ENCODE measurements at regions not wholly inside any gene's neighbourhood (a gene's known extent, or its start where the extent isn't known, plus 50 kb on each side); places are given as distances from the start of the nearest gene placed in this dataset.

GRCh38 chr17:15892731-15893657 is 51.9 kb upstream of the ADORA2B start:
- Histone ChIP-seq H3K9ac (ENCODE audit: low read length) (no peak overlapping the region), H2AFZ (ENCODE audit: low read depth, low read length) (no peak overlapping the region), H3K9me3 (ENCODE audit: insufficient read depth, low read length) (no peaks in the 10 kb centered on the region), H3K27me3 (ENCODE audit: low read depth, low read length) (peaks cover 11% of the 10 kb centered on the region), H4K20me1 (ENCODE audit: insufficient read depth, low read length) (no peaks in the 10 kb centered on the region), H3K4me1 (ENCODE audit: low read length) (peaks cover 9% of the 10 kb centered on the region), H3K79me2 (ENCODE audit: low read length) (no peaks in the 10 kb centered on the region), H3K36me3 (replicated peaks; ENCODE audit: low read depth, low read length) (no peaks in the 10 kb centered on the region), H3K4me3 (ENCODE audit: low read length) (no peak overlapping the region), H3K4me2 (ENCODE audit: low read length) (no peak overlapping the region), H3K27ac (ENCODE audit: low read length) (no peak overlapping the region)
- TF ChIP-seq CTCF (IDR thresholded peaks at IDR 0.05; ENCODE audit: low read depth, low read length), result no peak
- no peak for TF ChIP-seq EZH2phosphoT487 (IDR thresholded peaks at IDR 0.05; ENCODE audit: low read depth)

GRCh38 chr17:15893658-15894024 is 51.3 kb upstream of the ADORA2B start:
- H3K4me1 ChIP-seq (ENCODE audit: low read length), result peaks cover 9% of the 10 kb centered on the region
- TF ChIP-seq CTCF (IDR thresholded peaks at IDR 0.05; ENCODE audit: low read depth, low read length) (no peak), EZH2phosphoT487 (IDR thresholded peaks at IDR 0.05; ENCODE audit: low read depth) (no peak)
- no peak overlapping the region for H3K4me2 ChIP-seq (ENCODE audit: low read length)
- peaks cover 11% of the 10 kb centered on the region for H3K27me3 ChIP-seq (ENCODE audit: low read depth, low read length)
- no peak overlapping the region for H2AFZ ChIP-seq (ENCODE audit: low read depth, low read length)
- H4K20me1 ChIP-seq (ENCODE audit: insufficient read depth, low read length), result no peaks in the 10 kb centered on the region
- no peak overlapping the region for H3K27ac ChIP-seq (ENCODE audit: low read length)
- H3K9me3 ChIP-seq (ENCODE audit: insufficient read depth, low read length), result no peaks in the 10 kb centered on the region
- H3K79me2 ChIP-seq (ENCODE audit: low read length), result no peaks in the 10 kb centered on the region
- H3K36me3 ChIP-seq (replicated peaks; ENCODE audit: low read depth, low read length), result no peaks in the 10 kb centered on the region
- H3K4me3 ChIP-seq (ENCODE audit: low read length), result no peak overlapping the region
- no peak overlapping the region for H3K9ac ChIP-seq (ENCODE audit: low read length)

GRCh38 chr17:15894258-15894657 is 50.7 kb upstream of the ADORA2B start:
- Histone ChIP-seq H3K27ac (ENCODE audit: low read length) (no peak overlapping the region), H3K27me3 (ENCODE audit: low read depth, low read length) (peaks cover 11% of the 10 kb centered on the region), H3K4me3 (ENCODE audit: low read length) (no peak overlapping the region), H3K4me2 (ENCODE audit: low read length) (no peak overlapping the region), H3K79me2 (ENCODE audit: low read length) (no peaks in the 10 kb centered on the region), H3K9ac (ENCODE audit: low read length) (no peak overlapping the region), H3K9me3 (ENCODE audit: insufficient read depth, low read length) (no peaks in the 10 kb centered on the region), H4K20me1 (ENCODE audit: insufficient read depth, low read length) (no peaks in the 10 kb centered on the region), H3K36me3 (replicated peaks; ENCODE audit: low read depth, low read length) (no peaks in the 10 kb centered on the region), H2AFZ (ENCODE audit: low read depth, low read length) (no peak overlapping the region), H3K4me1 (ENCODE audit: low read length) (peaks cover 9% of the 10 kb centered on the region)
- TF ChIP-seq EZH2phosphoT487 (IDR thresholded peaks at IDR 0.05; ENCODE audit: low read depth) (no peak), CTCF (IDR thresholded peaks at IDR 0.05; ENCODE audit: low read depth, low read length) (no peak)

GRCh38 chr17:15894913-15895658 is 49.8 kb upstream of the ADORA2B start:
- no peaks in the 10 kb centered on the region for H4K20me1 ChIP-seq (ENCODE audit: insufficient read depth, low read length)
- no peak overlapping the region for H3K27ac ChIP-seq (ENCODE audit: low read length)
- H3K36me3 ChIP-seq (replicated peaks; ENCODE audit: low read depth, low read length), result no peaks in the 10 kb centered on the region
- H3K79me2 ChIP-seq (ENCODE audit: low read length), result no peaks in the 10 kb centered on the region
- no peak overlapping the region for H2AFZ ChIP-seq (ENCODE audit: low read depth, low read length)
- H3K27me3 ChIP-seq (ENCODE audit: low read depth, low read length), result peaks cover 11% of the 10 kb centered on the region
- no peak overlapping the region for H3K9ac ChIP-seq (ENCODE audit: low read length)
- H3K9me3 ChIP-seq (ENCODE audit: insufficient read depth, low read length), result no peaks in the 10 kb centered on the region
- TF ChIP-seq CTCF (IDR thresholded peaks at IDR 0.05; ENCODE audit: low read depth, low read length) (no peak), EZH2phosphoT487 (IDR thresholded peaks at IDR 0.05; ENCODE audit: low read depth) (no peak)
- no peak overlapping the region for H3K4me2 ChIP-seq (ENCODE audit: low read length)
- H3K4me3 ChIP-seq (ENCODE audit: low read length), result no peak overlapping the region
- peaks cover 9% of the 10 kb centered on the region for H3K4me1 ChIP-seq (ENCODE audit: low read length)

All from OCI-LY3 (cell line).